DOHH2 (cell line): ENCODE measurements at regions not wholly inside any gene's neighbourhood (a gene's known extent, or its start where the extent isn't known, plus 50 kb on each side); places are given as distances from the start of the nearest gene placed in this dataset.
"Not testable (repeated sequence)": the region's sequence is repeated elsewhere in the genome, so short reads cannot be mapped to it uniquely, and the experiment has no call there.

Source experiments
- H3F3A ChIP-seq: fragments of 200-600 bp; sonication (generic), shearing (Covaris generic); 2 replicates; pipeline ENCODE4 v1.6.0; 2016; ENCODE audit warnings: antibody characterized with exemption, mild to moderate bottlenecking; ENCODE audit not compliant: control insufficient read depth, insufficient read depth
- H3K27ac ChIP-seq: fragments of 200-600 bp; sonication (generic); 2 replicates; pipeline ENCODE4 v1.5.1; 2014; ENCODE audit warnings: low read depth, mild to moderate bottlenecking, low read length, moderate library complexity
- H3K27me3 ChIP-seq: fragments of 200-600 bp; sonication (generic); 2 replicates; pipeline ENCODE4 v1.6.1; 2014; ENCODE audit warnings: mild to moderate bottlenecking, low read length, mixed read lengths; ENCODE audit not compliant: control insufficient read depth
- H3K36me3 ChIP-seq: fragments of 200-600 bp; sonication (generic); 2 replicates; pipeline ENCODE4 v1.6.1; 2014; ENCODE audit warnings: mild to moderate bottlenecking, low read length, moderate library complexity, mixed read lengths; ENCODE audit not compliant: control insufficient read depth
- H3K4me1 ChIP-seq: fragments of 200-600 bp; sonication (generic); 2 replicates; pipeline ENCODE4 v1.6.1; 2014; ENCODE audit warnings: mild to moderate bottlenecking, low read length, mixed read lengths; ENCODE audit not compliant: control insufficient read depth
- H3K4me2 ChIP-seq: fragments of 200-600 bp; sonication (generic); 2 replicates; pipeline ENCODE4 v1.6.0; 2014; ENCODE audit warnings: mild to moderate bottlenecking, low read length, moderate library complexity
- H3K4me3 ChIP-seq: fragments of 200-600 bp; sonication (generic); 2 replicates; pipeline ENCODE4 v1.5.1; 2014; ENCODE audit warnings: mild to moderate bottlenecking, low read length, mixed read lengths
- H3K79me2 ChIP-seq: fragments of 200-600 bp; sonication (generic); 2 replicates; pipeline ENCODE4 v1.6.1; 2014; ENCODE audit warnings: mild to moderate bottlenecking, low read length, mixed read lengths; ENCODE audit not compliant: control insufficient read depth
- H3K9me2 ChIP-seq: fragments of 200-600 bp; sonication (generic); replicated peaks from 2 replicates; pipeline ENCODE4 v1.6.1; 2014; ENCODE audit warnings: mild to moderate bottlenecking, low read length, mixed read lengths; ENCODE audit not compliant: control insufficient read depth
- H3K9me3 ChIP-seq: fragments of 200-600 bp; sonication (generic); 2 replicates; pipeline ENCODE4 v1.6.1; 2014; ENCODE audit warnings: antibody characterized with exemption, low read length, mixed read lengths; ENCODE audit not compliant: control insufficient read depth, insufficient read depth
- H4K20me1 ChIP-seq: fragments of 200-600 bp; sonication (generic); 2 replicates; pipeline ENCODE4 v1.6.0; 2014; ENCODE audit warnings: low read depth, mild to moderate bottlenecking, antibody characterized with exemption, low read length, moderate library complexity; ENCODE audit not compliant: control insufficient read depth, insufficient read depth

DNA sequence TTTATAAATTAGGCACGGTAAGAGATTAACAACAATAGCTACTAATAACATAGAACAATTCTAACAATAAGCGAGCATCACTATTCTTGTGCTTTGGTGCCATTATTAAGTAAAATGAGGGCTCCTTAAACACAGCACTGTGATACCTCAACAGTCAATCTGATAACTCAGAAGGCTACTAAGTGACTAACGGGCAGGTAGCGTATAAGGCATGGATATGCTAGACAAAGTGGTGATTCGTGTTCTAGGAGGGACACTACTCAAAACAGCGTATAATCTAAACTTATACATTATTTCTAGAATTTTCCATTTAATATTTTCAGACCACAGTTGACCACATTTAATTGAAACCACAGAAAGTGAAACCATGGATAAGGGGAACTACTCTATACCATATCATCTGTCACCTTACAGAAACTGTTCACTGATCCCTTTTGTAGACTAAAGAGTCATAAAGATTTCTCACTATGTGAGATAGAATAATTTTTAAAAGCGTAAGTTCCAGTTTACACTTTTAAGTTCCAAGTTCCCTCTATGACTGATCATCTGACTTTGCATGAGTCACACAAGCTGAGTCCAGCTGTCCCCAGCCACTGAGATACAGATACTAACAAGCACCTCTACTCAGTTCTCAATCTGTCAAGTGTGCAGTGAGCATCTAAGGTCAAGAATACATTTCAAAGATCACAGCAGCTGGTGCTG, 181.9 kb downstream of the SPATA31A6 start:
- not testable (repeated sequence) for H3F3A ChIP-seq, H3K36me3 ChIP-seq, H3K4me3 ChIP-seq, H3K9me2 ChIP-seq, H3K79me2 ChIP-seq, H4K20me1 ChIP-seq, H3K27me3 ChIP-seq, H3K27ac ChIP-seq, H3K9me3 ChIP-seq, H3K4me1 ChIP-seq, H3K4me2 ChIP-seq

DNA sequence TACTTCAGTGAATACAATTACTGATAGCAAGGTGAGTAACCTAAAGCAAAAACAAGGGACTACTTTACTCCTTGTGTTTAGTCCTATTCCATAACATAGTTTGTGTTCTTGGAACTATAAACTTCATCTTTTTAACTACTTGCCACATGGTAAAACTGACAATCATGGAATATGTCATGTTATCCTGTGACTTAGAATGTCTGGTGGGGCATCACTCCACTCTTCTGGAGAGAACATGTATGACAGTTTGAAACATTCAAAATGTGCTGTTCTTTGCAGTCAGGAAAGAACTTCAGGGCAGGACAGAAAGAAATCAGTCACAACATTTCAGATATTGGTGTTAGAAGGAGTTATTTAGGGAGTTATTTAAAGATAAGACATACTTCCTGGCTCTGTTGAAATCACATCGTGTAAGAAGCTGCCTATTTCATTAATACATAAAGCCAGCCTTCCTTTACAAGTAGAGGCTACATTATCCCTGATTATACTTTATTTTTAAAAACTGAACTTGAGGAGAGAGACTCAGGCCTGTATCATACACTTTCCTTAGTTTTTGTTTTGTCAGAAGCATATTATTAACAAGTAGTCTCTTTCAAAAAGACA, 184.9 kb downstream of the SPATA31A6 start:
- H3K79me2 ChIP-seq, H3K36me3 ChIP-seq, H3K9me3 ChIP-seq, H3K4me2 ChIP-seq, H3K27ac ChIP-seq, H3F3A ChIP-seq, H3K4me3 ChIP-seq, H3K9me2 ChIP-seq, H4K20me1 ChIP-seq, H3K4me1 ChIP-seq, H3K27me3 ChIP-seq: not testable (repeated sequence)

DNA sequence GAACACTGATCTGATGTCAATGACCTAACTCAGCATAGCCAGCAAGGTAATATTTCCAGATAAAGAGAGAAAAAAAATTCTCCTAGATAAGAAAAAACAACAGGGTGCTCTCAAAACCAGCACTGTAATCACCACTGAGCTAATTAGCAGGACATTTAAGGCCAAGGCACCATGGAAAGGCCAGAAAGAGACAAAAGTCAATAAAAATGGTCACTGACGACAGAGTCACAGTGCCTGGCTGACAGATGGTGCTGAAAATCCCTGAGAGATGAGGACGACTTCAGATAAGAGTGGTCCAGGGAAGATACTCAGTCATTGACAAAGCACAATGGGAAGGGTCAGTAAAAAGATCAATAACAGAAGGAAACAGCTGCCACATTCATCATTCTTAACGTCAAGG, 186.7 kb downstream of the SPATA31A6 start:
- not testable (repeated sequence) for H4K20me1 ChIP-seq, H3K79me2 ChIP-seq, H3K27me3 ChIP-seq, H3K9me2 ChIP-seq, H3K27ac ChIP-seq, H3K9me3 ChIP-seq, H3F3A ChIP-seq, H3K4me3 ChIP-seq, H3K4me1 ChIP-seq, H3K4me2 ChIP-seq, H3K36me3 ChIP-seq

DNA sequence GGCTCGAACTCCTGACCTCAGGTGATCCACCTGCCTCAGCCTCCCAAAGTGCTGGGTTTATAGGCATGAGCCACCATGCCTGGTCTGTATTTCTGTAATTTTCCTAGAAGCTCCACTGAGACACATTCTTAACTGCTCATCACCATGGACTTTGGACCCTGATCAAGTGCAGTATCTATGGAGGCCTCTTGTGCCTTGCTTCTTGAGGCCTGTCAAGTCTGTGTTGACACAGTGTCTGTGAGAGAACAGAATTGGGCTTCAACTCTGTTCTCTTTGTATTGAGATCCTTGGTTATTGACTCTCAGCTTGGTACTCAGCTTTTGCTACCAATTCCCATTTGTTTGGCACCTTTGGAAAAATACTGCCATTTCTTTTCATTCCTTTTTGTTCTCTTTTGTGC, 188.0 kb downstream of the SPATA31A6 start:
- H3K27ac ChIP-seq, H3K9me2 ChIP-seq, H3K4me1 ChIP-seq, H3K79me2 ChIP-seq, H3K4me3 ChIP-seq, H3F3A ChIP-seq, H3K4me2 ChIP-seq, H3K9me3 ChIP-seq, H3K27me3 ChIP-seq, H3K36me3 ChIP-seq, H4K20me1 ChIP-seq: not testable (repeated sequence)

DNA sequence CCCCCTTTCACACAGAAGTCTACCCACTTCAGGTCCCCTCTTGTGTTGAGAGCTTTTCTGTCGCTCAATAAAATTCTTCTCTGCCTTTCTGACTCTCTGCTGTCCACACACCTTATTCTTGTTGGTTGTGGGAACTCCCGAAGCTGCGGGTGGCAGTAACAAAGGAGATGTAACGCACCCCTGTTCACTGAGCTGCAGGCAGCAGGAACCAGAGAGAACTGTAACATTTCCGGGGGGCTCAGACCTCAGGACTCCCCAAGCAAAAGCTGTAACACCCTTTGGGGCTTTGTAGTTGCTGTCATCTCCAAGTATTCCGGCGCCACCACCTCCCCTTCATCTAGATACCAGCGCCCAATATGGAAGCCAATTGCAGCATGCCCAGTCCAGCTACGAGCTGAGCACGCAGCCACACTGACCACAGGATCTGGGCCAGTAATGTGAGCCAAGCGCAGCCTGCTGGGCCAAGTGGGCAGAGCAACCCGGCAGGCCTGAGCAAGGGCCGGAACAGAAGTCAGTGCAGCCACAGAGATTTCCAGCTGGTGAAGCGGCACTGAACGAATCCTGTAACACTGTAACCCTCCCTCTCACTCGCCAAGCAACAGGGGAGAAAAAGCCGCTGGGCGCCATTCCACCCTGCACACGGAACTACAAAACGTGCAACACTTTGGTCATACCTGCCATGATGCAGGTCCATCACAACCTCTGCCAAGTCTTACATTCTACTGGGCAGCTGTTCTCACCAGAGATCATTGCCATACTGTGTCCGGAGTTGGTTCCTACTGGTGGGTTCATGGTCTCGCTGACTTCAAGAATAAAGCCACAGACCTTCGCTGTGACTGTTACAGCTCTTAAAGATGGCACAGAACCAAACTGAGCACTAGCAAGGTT, 194.3 kb downstream of the SPATA31A6 start:
- H3K36me3 ChIP-seq, H3K4me3 ChIP-seq, H3F3A ChIP-seq, H3K79me2 ChIP-seq, H4K20me1 ChIP-seq, H3K4me2 ChIP-seq, H3K4me1 ChIP-seq, H3K9me3 ChIP-seq, H3K9me2 ChIP-seq, H3K27ac ChIP-seq, H3K27me3 ChIP-seq: not testable (repeated sequence)
